IgD-negative memory B cell (primary cell): ENCODE measurements at regions not wholly inside any gene's neighbourhood (a gene's known extent, or its start where the extent isn't known, plus 50 kb on each side); places are given as distances from the start of the nearest gene placed in this dataset.
"Not testable (repeated sequence)": the region's sequence is repeated elsewhere in the genome, so short reads cannot be mapped to it uniquely, and the experiment has no call there.

Experiments
- H3K27ac Mint-ChIP-seq, 3 donors: one replicate each; pipeline ENCODE4 v1.8.0; 2020 to 2022; ENCODE audit warnings: mild to moderate bottlenecking in 3 of 3, mixed read lengths in 3 of 3, moderate library complexity in 1 of 3
- H3K27me3 Mint-ChIP-seq: one replicate; pipeline ENCODE4 v1.8.0; 2021; ENCODE audit warnings: mixed read lengths
- H3K36me3 Mint-ChIP-seq: one replicate; pipeline ENCODE4 v1.8.0; 2020; ENCODE audit warnings: mild to moderate bottlenecking, mixed read lengths
- H3K4me1 Mint-ChIP-seq, 3 donors: one replicate each; pipeline ENCODE4 v1.8.0; 2020 to 2022; ENCODE audit warnings: mixed read lengths in 3 of 3, mild to moderate bottlenecking in 1 of 3
- H3K4me3 Mint-ChIP-seq, 4 donors: one replicate each; pipeline ENCODE4 v1.8.0; 2020 to 2022; ENCODE audit warnings: mild to moderate bottlenecking in 4 of 4, mixed read lengths in 4 of 4, moderate library complexity in 3 of 4
- H3K9me3 Mint-ChIP-seq, 3 donors: one replicate each; pipeline ENCODE4 v1.8.0; 2020 to 2021; ENCODE audit warnings: mixed read lengths in 3 of 3, mild to moderate bottlenecking in 1 of 3

DNA sequence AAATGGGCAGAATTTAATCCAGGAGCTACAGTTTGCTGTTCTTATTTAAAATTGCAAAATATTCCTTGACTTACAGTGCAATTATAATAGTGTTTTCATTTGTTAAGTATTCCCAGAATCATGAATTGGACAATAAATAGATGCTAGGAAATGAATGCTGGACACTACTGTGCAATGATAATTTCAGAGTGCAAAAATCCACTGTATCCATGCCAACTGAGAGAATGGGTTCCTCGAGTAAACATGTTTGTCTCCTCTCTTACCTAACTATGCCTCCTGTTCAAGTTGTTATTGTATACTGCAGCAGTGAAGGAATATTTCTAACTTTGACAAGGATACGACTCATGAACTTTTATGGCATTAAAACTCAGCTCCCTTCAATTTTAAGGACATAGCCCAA lies 1396.3 kb downstream of the GATA3 start:
- Mint-ChIP-seq H3K9me3 (peaks cover 0 to 14% (median 4%) of the 10 kb centered on the region in 3 donors), H3K4me1 (no peaks in the 10 kb centered on the region), H3K27me3 (no peaks in the 10 kb centered on the region), H3K27ac (no peak overlapping the region), H3K4me3 (no peak overlapping the region), H3K36me3 (no peaks in the 10 kb centered on the region)

DNA sequence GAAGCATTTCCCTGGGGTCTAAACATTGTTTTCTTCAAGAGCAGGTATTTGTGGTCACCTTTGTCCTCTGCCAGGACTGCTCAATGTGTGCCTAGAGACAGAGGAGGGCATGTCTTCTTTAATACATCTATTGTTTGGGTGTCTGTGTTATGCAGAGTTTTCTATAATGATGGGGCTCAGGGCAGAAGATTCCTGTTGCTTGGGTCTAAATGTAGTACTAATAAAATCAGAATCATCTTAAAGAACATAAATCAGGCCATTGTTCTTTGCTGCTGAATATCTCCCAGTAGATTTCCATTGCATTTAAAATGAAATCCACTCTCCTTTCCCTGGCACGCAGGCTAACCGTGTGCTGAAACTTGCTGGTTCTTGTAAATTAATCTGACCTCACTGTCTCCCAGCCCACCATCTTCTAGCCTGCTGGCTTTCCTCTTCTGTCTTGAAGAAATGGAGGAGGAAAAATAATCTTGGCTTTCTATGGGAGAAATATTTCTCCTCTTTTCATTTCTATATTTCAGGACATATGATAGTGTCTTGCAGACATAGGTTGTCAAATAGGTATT lies 1396.8 kb downstream of the GATA3 start:
- no peak overlapping the region for H3K4me3 Mint-ChIP-seq
- no peaks in the 10 kb centered on the region for H3K36me3 Mint-ChIP-seq
- H3K27ac Mint-ChIP-seq, result no peak overlapping the region
- peaks cover 0 to 14% (median 4%) of the 10 kb centered on the region in 3 donors for H3K9me3 Mint-ChIP-seq
- no peaks in the 10 kb centered on the region for H3K4me1 Mint-ChIP-seq
- no peaks in the 10 kb centered on the region for H3K27me3 Mint-ChIP-seq

DNA sequence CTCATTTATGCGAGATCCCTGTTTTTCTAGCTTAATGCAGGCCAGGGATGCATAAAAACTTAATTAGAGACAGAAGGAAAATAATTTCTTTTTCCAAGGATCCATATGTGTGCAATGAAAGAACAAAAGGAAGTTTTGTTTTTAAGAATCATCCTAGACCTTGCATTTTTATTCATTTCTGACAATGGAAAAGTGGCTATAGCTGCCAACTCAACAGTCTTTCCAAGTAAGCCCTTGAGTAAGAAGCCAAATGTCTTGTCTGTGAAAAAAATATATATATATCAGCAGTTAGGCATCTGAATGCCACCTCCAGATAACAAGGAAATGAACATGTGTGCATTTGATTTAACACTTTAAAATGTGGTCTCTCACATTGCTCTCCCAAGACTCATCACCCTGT lies 1397.6 kb downstream of the GATA3 start:
- Mint-ChIP-seq H3K27me3 (no peaks in the 10 kb centered on the region), H3K4me1 (no peaks in the 10 kb centered on the region), H3K4me3 (no peak overlapping the region), H3K36me3 (no peaks in the 10 kb centered on the region), H3K27ac (no peak overlapping the region), H3K9me3 (peaks cover 1 to 14% (median 4%) of the 10 kb centered on the region in 3 donors)

DNA sequence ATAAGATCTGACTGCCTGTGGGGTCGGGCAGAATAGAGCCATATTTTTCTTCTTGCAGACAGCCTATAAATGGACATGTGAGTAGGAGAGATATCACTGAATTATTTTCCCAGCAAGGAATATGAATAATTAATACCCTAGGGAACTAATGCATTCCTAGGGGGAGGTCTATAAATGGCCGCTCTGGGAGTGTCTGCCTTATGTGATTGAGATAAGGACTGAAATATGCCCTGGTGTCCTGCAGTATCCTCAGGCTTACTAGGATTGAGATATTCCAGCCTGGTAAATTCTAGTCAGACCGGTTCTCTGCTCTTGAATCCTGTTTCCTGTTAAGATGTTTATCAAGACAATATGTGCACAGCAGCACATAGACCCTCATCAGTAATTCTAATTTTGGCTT lies 1399.4 kb downstream of the GATA3 start:
- H3K9me3 Mint-ChIP-seq, H3K4me3 Mint-ChIP-seq, H3K4me1 Mint-ChIP-seq, H3K27me3 Mint-ChIP-seq, H3K27ac Mint-ChIP-seq, H3K36me3 Mint-ChIP-seq: not testable (repeated sequence)

DNA sequence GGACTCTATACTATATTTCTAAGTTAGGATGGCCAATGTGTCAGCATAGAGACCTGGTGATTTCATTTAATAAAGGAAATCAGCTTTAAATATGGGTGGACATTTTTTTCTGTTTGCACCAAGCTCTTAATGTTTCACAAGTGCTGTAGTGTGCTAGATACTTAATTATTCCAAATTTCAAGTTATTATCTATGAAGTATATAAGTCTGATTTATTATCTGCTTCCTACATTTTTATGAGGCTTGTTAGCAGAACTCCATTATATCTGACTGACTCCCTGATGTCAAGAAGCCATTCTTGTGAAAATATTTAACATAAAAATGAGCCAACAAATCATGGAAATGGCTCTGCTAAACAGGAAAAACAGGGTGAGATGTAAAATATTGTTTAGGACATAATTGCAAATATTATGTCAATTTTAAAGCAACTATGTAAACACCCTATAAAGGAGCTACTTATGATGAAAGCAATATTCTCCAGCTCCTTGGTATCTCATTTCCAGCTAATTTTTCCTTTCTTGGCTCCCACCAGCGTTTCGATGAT lies 1415.2 kb downstream of the GATA3 start:
- Mint-ChIP-seq H3K9me3 (peaks cover 0 to 2% (median 0%) of the 10 kb centered on the region in 3 donors), H3K36me3 (no peaks in the 10 kb centered on the region), H3K4me1 (no peaks in the 10 kb centered on the region), H3K27me3 (no peaks in the 10 kb centered on the region), H3K27ac (no peak overlapping the region), H3K4me3 (no peak overlapping the region)

DNA sequence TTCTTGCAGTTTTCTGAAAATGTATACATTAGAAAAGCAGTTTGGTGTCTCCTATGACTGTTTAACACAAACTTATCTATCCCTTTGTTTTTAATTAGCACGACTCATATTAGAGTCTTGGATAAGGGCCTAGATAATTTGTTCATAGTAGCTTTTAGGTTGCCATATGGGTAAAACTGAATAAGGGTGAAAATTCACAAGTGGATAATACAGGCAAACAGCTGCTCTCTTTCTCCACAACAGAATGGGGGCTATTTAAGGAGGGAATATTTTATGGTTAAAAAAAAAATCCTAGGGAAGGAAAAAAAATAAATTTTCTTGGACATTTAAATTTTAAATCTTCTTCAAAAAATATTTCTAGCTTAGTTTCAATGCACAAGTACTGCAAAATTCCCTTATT lies 1416.1 kb downstream of the GATA3 start:
- no peaks in the 10 kb centered on the region for H3K9me3 Mint-ChIP-seq
- no peak overlapping the region for H3K4me3 Mint-ChIP-seq
- no peaks in the 10 kb centered on the region for H3K27me3 Mint-ChIP-seq
- no peak overlapping the region for H3K27ac Mint-ChIP-seq
- no peaks in the 10 kb centered on the region for H3K36me3 Mint-ChIP-seq
- H3K4me1 Mint-ChIP-seq, result no peaks in the 10 kb centered on the region

DNA sequence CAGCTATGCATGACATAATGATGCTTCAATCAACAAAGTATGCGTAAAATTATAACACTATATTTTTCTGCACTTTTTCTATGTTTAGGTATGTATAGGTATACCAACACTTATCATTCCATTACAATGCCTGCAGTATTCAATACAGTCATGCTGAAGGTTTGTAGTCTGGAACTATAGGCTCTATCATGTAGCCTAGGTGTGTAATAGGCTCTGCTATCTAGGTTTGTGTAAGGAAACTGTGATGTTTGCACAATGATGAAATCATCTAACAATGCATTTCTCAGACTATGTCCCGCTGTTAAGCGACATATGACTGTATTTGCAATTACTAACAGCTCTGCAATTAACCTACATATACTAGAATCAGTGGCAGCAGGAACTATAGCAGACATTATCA lies 1447.5 kb downstream of the GATA3 start:
- Mint-ChIP-seq H3K4me1 (no peaks in the 10 kb centered on the region), H3K9me3 (peaks cover 0 to 2% (median 0%) of the 10 kb centered on the region in 3 donors), H3K27ac (no peak overlapping the region), H3K4me3 (no peak overlapping the region), H3K36me3 (no peaks in the 10 kb centered on the region), H3K27me3 (no peaks in the 10 kb centered on the region)

DNA sequence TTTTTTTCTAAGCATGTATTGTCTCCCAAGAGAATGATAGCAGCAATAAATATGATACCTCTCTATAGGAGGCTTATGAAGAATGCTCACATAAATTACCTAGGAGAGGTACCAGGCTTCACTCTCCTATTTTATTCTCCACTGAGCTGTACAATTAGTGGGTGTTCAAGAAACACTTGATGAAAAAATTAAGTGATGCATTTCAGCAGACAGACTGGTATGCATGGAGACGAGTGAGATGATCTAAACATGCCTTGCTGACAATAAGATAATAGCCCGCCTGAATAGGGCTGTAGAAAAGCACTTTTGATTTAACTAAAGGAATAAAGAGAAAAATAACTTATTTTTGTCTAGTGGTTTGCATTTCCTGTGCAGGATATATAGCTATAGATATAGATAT lies 1449.7 kb downstream of the GATA3 start:
- Mint-ChIP-seq H3K4me3 (no peak overlapping the region), H3K9me3 (peaks cover 0 to 5% (median 2%) of the 10 kb centered on the region in 3 donors), H3K27ac (no peak overlapping the region), H3K4me1 (no peaks in the 10 kb centered on the region), H3K36me3 (no peaks in the 10 kb centered on the region), H3K27me3 (no peaks in the 10 kb centered on the region)

DNA sequence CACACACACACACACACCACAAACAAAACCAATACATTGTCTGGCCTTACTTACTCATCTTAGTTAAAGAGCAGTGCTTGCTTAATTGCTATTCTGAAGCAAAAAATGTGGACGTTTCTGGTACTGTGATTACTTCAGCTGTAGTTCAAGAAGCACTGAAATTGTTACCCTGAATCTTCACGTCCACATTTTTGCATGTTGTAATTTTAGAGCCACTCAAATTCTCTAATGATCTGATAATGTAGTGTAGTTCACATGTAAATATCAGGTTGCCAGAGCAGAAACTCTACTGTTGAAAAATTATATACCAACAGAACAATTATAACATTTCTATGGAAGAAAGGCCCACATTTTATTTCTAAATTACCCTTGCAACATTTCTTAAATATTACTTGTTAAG lies 1451.1 kb downstream of the GATA3 start:
- peaks cover 0 to 5% (median 2%) of the 10 kb centered on the region in 3 donors for H3K9me3 Mint-ChIP-seq
- H3K27me3 Mint-ChIP-seq, result no peaks in the 10 kb centered on the region
- H3K27ac Mint-ChIP-seq, result no peak overlapping the region
- no peaks in the 10 kb centered on the region for H3K4me1 Mint-ChIP-seq
- H3K36me3 Mint-ChIP-seq, result no peaks in the 10 kb centered on the region
- no peak overlapping the region for H3K4me3 Mint-ChIP-seq

DNA sequence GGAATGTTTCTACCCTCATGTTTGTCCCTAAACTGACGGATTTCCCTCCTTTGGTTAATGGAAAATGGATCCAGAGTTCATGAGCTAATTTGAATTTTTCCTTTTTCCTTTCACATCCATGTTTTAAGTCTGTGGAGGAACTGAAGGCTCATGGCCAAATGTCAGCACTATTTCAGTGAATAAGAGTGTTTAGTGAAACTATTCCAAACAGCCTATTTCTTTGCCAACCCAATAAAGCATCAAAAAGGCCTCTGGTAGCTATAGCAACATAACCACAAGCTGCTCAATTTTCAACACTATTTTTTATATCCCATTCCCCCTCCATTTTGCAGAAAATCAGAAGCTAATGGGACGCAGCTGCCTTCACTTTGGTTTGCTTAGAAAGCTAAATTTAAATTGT lies 1454.1 kb downstream of the GATA3 start:
- Mint-ChIP-seq H3K4me3 (no peak overlapping the region), H3K27ac (no peak overlapping the region), H3K27me3 (no peaks in the 10 kb centered on the region), H3K4me1 (no peaks in the 10 kb centered on the region), H3K9me3 (peaks cover 0 to 5% (median 2%) of the 10 kb centered on the region in 3 donors), H3K36me3 (no peaks in the 10 kb centered on the region)

DNA sequence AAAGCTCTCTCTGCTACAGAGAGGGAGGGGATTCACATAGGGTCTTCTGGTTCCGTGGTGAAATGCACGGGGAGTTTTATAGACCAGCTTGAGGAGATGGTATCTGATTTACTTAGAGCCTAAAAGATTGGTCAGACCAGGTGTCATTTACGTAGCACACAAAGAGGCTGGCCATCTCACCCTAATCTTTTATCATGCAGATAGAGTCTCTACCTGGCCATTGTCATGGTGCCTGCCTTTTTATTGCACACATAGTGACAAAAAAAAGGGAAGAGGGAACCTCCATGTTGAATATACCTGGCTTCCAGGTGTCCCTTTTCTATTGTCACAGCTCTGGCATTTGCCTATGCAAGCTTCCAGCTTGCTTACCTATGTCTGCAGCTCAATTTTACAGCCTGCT lies 1456.1 kb downstream of the GATA3 start:
- no peaks in the 10 kb centered on the region for H3K4me1 Mint-ChIP-seq
- no peak overlapping the region for H3K4me3 Mint-ChIP-seq
- no peaks in the 10 kb centered on the region for H3K27me3 Mint-ChIP-seq

DNA sequence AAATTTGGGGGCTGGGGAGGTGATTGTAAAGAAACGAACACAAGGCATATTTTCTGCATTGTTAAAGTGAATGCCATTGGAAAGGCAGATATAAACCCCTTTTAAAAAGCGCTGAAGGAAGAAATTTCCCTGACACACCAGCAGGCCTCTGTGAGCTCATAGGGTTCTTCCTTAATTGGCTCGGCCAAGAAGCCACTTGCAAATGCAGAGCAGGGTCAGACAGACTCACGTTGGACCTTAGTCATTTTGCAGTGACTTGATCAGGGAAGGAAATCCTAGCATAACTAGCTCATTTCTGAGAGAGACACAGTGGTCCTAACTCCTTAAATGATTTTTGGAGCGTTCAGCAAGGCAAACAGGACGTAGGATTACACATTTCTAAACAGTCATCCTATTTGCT lies 1461.4 kb downstream of the GATA3 start:
- Mint-ChIP-seq H3K4me1 (no peaks in the 10 kb centered on the region), H3K4me3 (no peak overlapping the region), H3K9me3 (peaks cover 0 to 5% (median 2%) of the 10 kb centered on the region in 3 donors), H3K27me3 (no peaks in the 10 kb centered on the region), H3K36me3 (no peaks in the 10 kb centered on the region), H3K27ac (no peak overlapping the region)

More for the DNA sequence above, 1456.1 kb downstream of the GATA3 start:
- Mint-ChIP-seq H3K27ac (no peak overlapping the region), H3K36me3 (no peaks in the 10 kb centered on the region), H3K9me3 (peaks cover 0 to 6% (median 3%) of the 10 kb centered on the region in 3 donors)

DNA sequence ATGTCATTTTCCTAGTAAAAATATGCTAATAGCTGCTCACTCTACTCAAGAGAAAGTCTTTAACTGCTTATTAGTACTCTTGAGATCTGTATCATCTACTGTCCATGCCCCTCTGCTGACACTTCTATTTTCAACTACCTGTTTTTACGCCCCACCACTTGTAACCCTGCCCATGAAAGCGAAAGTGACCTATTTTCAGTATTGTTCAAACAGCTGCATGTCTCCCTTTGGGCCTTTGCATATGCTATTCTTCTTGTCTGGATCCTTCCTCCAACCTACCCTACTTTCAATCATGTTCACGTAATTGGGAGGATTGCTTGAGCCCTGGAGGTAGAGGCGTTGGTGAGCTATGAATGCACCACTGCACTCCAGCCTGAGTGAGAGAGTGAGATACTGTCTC lies 1481.3 kb downstream of the GATA3 start:
- Mint-ChIP-seq H3K9me3 (peaks cover 5% of the 10 kb centered on the region in 3 donors), H3K4me3 (no peak overlapping the region), H3K36me3 (no peaks in the 10 kb centered on the region), H3K27ac (no peak overlapping the region), H3K4me1 (peaks cover 0 to 1% (median 0%) of the 10 kb centered on the region in 3 donors), H3K27me3 (no peaks in the 10 kb centered on the region)

DNA sequence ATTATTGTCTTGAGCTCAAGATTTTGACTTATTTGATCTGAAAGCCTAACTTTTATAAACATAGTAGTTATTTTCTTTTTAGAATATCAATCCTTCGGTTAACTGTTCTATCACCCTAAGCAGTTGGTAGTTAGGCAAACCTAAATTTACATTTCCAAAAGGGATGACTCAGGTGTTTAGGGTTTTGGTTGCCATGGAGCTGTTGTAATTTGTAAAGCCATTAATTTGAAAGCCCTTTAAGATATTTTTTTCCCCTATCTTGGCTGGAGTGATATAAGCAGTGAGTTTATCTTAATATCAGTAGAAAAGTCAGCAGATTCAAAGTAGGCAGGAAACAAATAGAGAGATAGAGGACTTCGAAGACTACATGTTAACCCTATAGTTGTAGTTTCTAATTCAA lies 1472.6 kb upstream of the CELF2 start:
- no peaks in the 10 kb centered on the region for H3K27me3 Mint-ChIP-seq
- H3K4me3 Mint-ChIP-seq, result no peak overlapping the region
- peaks cover 2% of the 10 kb centered on the region for H3K36me3 Mint-ChIP-seq
- peaks cover 3 to 6% (median 5%) of the 10 kb centered on the region in 3 donors for H3K9me3 Mint-ChIP-seq
- no peaks in the 10 kb centered on the region for H3K4me1 Mint-ChIP-seq
- no peak overlapping the region for H3K27ac Mint-ChIP-seq

DNA sequence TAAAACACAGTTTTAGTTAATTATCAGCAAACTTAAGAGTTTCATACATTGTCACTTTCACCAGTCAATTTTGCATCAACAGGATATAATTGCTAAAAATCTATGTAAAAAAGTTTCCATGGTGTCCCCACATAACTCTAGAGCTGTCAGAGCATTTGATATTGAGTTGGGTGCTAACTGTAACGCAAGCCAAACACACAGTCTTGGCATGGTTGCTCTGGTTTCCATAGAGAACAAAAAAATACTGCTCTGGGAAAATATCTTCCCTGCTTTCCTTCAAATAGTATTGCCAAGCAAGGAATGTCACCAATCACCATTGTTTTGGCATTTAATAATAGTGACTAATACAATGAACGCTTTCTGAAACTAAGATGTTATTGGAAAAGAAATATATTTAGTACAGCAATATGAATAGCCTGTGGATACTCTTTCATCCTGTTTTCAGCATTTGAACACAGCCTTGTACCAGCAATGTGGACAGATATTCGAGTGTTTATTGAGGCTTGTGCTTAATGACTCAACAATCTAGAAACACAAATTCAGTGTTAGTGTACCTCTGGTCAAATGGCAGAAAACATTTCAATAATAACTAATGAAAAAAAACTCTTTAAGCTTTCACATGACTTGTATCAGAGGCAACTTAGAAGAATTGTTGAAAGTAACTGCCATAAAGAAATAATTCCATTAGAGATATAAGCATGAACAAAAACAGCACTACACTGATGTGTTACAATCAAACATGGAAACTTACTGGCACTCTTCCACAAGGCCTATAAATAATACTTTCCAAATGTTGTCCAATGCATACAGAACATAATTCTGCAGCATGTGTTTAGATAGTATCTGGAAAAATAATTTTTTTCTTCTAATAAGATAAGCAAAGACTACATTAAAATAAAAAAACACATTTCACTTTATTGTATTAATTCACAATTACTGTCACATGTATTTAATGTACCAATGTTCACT lies 1469.5 kb upstream of the CELF2 start:
- H3K4me1 Mint-ChIP-seq, result no peaks in the 10 kb centered on the region
- no peak overlapping the region for H3K27ac Mint-ChIP-seq
- no peaks in the 10 kb centered on the region for H3K27me3 Mint-ChIP-seq
- H3K4me3 Mint-ChIP-seq, result no peak overlapping the region
- H3K36me3 Mint-ChIP-seq, result peaks cover 2% of the 10 kb centered on the region
- H3K9me3 Mint-ChIP-seq, result peaks cover 2 to 11% (median 8%) of the 10 kb centered on the region in 3 donors
